OCI-M2 (cell line): ENCODE measurements at regions not wholly inside any gene's neighbourhood (a gene's known extent, or its start where the extent isn't known, plus 50 kb on each side); places are given as distances from the start of the nearest gene placed in this dataset.

ENCODE experiments used
- DNase-seq: peaks from one replicate; lab custom pipeline; 2025; ENCODE audit not compliant: unreplicated experiment; lab: John Stamatoyannopoulos, UW

DNA sequence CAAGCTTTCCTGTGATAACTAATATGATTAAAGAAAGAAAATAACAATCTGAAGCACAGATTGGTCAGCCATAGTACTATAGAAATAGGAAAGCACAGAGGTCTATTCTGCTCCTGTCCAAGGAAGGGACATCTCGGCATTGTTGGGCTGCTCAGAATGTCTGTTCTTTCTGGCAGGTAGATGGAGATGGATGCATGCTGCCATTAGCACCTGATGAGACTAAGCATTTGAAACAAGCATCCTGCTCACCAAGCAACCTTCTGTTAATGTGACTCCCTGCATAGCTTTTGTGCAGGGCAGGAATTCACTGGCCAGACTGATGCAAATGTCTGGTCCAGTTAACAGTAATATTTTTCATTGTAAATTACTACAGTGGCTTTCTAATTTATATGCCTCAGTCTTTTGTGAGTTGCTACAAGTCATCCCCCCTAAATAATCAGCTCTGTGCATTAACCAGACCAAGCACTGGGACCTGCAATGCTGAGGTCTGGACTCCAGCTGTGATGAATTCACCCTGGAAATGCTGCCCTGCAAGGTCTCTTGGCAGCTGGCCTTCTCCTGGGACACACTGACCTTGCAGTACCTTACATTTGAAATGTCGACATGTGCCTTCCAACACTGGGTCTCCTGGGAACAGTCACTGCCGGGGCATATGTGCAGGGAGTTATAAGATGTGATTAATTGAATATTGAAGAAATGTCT lies 1123.7 kb downstream of the IGSF11 start:
- DNase-seq, result no peak

GRCh38 chr3:117912352-117912751 lies 1122.3 kb downstream of the IGSF11 start:
- DNase-seq, result no peak

GRCh38 chr3:117914540-117915100 lies 1120.0 kb downstream of the IGSF11 start:
- no peak for DNase-seq

GRCh38 chr3:117916839-117917238 lies 1117.8 kb downstream of the IGSF11 start:
- DNase-seq, result no peak

DNA sequence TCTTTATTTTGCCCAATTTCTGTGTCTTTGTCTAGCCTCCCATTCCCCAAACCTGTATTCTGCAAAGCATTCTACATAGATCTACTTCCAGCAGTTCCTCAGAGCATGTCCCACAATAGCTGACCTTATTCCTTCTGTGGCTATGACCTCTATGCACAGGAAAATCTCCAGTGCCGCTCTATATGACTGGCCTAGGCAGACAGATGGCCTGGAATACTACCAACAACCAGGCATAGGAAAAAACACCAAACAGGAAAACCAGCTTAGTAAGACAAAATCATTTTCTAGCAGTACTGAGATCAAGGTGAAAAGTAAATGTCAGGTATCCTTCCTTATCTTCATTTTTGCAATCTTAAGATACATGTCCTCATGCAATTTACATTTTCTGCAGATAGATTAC lies 1115.0 kb downstream of the IGSF11 start:
- DNase-seq, result no peak

DNA sequence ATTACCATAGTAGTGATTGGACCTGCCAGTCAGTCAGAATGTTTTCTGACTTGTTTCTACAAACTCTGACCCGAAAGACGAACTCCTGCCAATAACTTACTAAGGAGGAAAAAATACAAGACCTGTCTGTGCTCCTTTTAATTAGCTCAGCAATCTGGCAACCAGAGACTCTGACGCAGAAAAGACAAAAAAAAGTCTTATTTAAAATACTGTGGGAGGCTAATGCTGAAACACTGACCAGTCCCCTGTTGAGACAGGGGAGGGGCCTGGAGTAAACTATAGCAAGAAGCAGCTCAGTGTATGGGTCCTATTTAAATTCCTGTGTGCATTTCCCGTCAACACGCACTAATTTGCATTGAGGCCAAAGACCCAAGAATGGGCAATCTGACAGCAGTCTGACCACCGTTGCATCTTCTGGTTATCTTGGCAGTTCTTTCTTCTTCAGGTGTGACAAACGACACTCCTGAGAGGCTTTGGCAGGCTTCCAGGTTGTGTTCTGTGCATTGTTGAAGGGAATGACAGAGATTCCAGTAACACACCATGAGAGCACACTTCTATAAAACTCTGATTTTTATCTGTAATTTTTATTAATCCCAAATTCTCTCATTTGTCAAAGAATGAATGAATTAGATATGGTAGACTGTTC lies 1114.3 kb downstream of the IGSF11 start:
- no peak for DNase-seq

- DNase-seq, result no peak
Observed at GRCh38 chr3:117921411-117921810, 1113.2 kb downstream of the IGSF11 start.

DNA sequence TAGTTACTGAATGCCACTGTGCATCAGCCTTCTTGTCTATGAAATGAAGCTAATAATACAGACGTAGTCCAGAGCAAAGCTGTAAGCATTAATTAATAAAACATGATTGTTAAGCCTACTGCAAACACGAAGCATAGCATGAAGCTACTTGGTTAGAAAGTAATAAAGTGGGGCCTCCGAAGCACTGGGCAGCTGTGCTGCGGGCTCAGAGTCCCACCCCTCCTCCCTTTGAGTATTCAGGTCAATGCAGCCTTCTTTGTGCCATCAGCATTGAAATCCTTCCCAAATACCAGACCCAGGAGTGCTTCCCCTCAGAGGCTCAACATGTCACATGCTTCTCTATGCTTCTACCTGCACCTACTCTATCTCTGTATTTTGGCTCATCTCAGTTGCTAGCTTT lies 1112.6 kb downstream of the IGSF11 start:
- no peak for DNase-seq

DNA sequence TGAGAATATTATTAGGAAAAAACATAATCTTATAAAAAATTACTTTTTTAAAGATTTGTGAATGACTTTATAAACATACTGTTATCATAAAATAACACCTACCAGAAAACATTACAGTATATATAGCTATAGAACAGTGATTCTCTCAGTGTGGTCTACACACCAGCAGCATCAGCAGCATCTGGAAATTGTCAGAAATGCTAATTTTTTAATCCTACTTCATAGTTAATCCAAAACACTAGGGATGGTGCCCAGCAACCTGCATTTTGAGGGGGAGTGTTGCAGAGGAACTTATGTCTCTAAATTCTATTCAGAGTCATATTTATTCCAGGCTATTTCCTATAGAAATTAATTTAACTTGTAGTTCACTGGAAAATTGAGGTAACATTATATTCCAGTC lies 1107.8 kb downstream of the IGSF11 start:
- DNase-seq, result no peak

- no peak for DNase-seq
Observed at GRCh38 chr3:117927825-117928224, 1106.8 kb downstream of the IGSF11 start.

GRCh38 chr3:117928836-117929235 lies 1105.8 kb downstream of the IGSF11 start:
- no peak for DNase-seq

- DNase-seq, result no peak
Observed at GRCh38 chr3:117932441-117932840, 1102.2 kb downstream of the IGSF11 start.

DNA sequence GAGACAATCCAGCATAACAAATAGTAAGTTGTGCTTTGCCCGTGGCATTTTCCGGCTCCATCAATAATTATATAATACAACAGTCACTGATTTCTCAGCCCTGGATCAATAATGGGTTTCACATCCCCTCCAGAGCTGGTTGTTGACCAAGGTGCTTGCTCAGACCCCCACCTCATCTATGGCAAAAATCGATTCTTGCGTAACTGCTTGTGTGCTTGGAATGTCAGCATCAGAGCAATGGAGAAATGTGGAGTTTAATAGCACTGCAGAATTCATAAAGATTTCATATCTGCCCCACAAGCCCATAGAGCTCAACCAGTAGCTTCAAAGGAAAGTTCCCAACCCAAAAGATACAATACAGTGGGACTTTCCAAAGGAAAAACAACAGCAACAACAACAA lies 1098.5 kb downstream of the IGSF11 start:
- DNase-seq, result no peak

GRCh38 chr3:117938974-117939373 lies 1095.7 kb downstream of the IGSF11 start:
- no peak for DNase-seq

DNA sequence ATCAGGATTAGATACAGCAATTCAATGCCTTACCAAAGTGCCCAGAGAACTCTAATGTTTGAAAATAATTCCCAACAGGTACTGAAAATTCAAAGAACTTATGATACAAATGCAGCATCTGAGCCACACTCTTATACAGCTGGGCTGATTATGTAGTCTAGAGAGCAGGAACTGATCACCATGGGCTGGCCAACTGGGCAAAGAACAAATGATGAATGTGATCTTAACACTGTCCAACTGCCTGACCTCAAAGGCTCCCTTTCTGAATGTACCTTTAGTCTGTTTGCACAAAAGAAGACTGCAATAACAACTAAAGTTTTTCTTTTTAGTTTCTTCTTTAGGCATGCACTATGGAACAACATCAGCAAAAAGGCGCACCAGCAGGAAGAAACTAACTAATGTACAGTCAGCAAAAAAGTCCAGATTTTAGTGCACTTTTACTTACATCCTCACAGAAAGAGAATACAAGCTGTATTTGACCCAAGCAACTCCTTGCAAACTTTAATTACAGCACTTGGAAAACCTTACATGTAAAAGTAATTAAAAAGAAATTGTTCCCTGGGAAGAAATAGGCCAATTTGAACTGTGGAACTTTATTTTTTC lies 1095.1 kb downstream of the IGSF11 start:
- no peak for DNase-seq

DNA sequence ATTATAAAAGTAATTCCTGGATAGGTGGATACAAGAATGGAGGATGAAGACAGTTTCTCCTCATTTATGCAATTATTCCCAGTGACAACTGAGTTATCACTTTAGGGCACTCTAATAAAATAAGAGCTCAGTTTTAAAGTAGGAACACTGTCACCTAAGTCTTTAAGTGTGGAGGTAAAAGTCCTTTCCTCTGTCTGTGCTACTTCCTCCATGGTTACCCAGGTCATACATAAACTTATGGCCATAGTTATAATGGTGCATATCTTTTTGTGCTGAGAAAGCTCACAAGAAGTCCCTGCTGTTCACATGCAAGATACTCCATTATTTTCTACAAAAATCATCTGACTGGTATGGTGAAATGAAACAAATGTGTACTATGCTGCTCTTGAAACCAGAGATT lies 1093.6 kb downstream of the IGSF11 start:
- DNase-seq, result no peak

GRCh38 chr3:117941756-117942155 lies 1092.9 kb downstream of the IGSF11 start:
- DNase-seq, result no peak

- DNase-seq, result no peak
Observed at GRCh38 chr3:117954131-117954530, 1080.5 kb downstream of the IGSF11 start.

DNA sequence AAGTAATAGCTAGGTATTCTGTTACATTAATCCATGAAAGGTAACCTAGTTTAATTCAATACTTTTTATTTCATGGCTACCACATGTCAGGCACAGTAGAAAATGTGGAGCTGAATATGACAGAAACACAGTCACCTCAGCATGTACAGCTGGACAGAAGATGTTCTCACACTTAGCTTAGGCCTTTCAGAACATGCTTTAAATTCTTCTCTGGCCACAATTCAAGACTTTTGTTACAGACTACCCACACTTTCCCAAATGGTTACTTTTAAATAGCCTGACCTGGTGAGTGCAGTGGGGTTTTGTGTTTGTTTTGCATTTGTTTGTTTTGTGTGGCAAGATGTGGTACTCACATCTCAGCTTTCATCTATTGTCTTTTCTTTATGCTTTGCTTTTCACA lies 1079.5 kb downstream of the IGSF11 start:
- DNase-seq, result no peak

DNA sequence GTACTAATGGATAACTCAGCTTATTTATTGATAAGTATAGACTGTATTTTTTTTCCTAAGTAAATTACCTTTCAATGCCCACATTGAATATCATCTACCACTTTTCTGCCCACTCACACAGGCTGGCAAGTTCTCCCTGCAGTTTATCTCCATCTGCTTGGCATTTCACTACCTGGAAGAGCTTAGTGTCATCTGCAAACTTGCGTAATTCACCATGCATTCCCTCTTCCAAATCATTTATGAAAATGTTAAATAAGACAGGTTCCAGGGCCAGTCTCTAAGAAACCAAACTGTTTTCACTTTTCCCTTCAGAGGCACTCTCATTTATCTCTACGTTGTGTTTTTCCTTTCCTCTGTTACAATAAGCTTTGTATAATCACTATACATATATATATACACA lies 1076.6 kb downstream of the IGSF11 start:
- no peak for DNase-seq

DNA sequence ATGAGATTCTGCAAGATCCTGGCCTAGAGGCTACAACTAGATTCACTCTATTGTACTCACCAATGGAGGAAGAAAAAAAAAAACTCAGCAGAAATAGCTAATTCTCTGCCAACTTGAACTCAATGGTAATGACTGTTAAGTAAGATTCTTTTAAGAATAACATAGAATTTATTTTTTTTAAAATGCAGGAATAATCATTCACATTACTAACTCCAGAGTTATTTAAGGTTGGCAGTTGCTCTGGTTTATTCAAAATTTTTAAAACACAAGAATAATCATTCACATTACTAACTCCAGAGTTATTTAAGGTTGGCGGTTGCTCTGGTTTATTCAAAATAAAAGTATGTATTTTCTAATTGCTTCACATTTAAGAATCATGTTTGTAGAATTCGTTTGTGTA lies 1071.9 kb downstream of the IGSF11 start:
- DNase-seq, result no peak

DNA sequence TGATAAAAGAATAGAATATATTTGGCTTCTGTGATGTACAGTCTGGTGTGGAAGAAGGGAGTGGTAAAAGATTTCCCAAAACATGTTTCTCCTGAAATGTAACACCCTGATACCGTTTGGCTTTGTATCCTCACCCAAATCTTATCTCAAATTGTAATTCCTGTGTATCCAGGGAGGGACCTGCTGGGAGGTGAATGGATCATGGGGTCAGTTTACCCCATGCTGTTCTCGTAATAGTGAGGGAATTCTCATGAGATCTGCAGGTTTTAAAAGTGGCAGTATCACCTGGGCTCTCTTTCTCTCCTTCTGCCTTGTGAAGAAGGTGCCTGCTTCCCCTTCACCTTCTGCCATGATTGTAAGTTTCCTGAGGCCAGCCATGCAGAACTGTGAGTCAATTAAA lies 1070.8 kb downstream of the IGSF11 start:
- no peak for DNase-seq
